BE2C (cell line): ENCODE measurements at regions not wholly inside any gene's neighbourhood (a gene's known extent, or its start where the extent isn't known, plus 50 kb on each side); places are given as distances from the start of the nearest gene placed in this dataset.
A peak's percentile ranks its signal among the peaks of the same experiment; 100 is the strongest.

ENCODE experiments used
- DNase-seq: peaks from one replicate; pipeline ENCODE4 v3.0.0-alpha.2; 2020
- H3K27me3 ChIP-seq: fragments of 250-450 bp; sonication (Bioruptor Pico); 2 replicates; pipeline ENCODE4 v1.5.1; 2020; ENCODE audit warnings: mild to moderate bottlenecking
- H3K36me3 ChIP-seq: fragments of 250-450 bp; sonication (Bioruptor Pico); 2 replicates; pipeline ENCODE4 v1.5.1; 2020; ENCODE audit warnings: mild to moderate bottlenecking
- H3K4me1 ChIP-seq: fragments of 250-450 bp; sonication (Bioruptor Pico); 2 replicates; pipeline ENCODE4 v1.5.1; 2020
- H3K4me3 ChIP-seq: 2 replicates; pipeline ENCODE4 v1.5.1; 2011; ENCODE audit warnings: low read depth, low read length
- H3K9me3 ChIP-seq: fragments of 250-450 bp; sonication (Bioruptor Pico); 2 replicates; pipeline ENCODE4 v1.5.1; 2020
- CTCF ChIP-seq: IDR thresholded peaks from 2 replicates; pipeline ENCODE4 v1.5.1; 2012; ENCODE audit warnings: mild to moderate bottlenecking, low read depth, low read length

DNA sequence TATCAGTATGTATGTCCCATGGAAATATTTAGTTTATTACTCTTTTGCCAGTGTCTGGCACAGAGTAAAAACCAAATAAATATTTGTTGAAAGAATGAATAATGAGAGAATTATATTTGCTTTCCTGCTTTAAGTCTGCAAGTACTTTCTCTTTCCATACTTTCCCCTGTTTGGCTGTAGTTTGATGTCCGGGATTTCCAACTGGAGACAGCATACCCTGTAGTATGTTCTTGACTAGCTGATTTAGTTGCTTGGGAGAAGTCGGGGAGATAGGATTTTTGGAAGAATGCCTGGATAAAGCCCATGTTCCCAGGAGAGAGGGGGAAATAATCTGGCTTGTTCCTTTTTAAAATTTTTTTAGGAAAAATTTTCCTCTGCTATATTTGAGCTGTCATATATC is 516.1 kb downstream of the CCSER2 start:
- DNase-seq: no peak
- Histone ChIP-seq H3K36me3 (no peaks in the 10 kb centered on the region), H3K4me1 (no peaks in the 10 kb centered on the region), H3K9me3 (no peaks in the 10 kb centered on the region), H3K4me3 (no peak overlapping the region), H3K27me3 (no peaks in the 10 kb centered on the region)
- no peak for TF ChIP-seq CTCF

DNA sequence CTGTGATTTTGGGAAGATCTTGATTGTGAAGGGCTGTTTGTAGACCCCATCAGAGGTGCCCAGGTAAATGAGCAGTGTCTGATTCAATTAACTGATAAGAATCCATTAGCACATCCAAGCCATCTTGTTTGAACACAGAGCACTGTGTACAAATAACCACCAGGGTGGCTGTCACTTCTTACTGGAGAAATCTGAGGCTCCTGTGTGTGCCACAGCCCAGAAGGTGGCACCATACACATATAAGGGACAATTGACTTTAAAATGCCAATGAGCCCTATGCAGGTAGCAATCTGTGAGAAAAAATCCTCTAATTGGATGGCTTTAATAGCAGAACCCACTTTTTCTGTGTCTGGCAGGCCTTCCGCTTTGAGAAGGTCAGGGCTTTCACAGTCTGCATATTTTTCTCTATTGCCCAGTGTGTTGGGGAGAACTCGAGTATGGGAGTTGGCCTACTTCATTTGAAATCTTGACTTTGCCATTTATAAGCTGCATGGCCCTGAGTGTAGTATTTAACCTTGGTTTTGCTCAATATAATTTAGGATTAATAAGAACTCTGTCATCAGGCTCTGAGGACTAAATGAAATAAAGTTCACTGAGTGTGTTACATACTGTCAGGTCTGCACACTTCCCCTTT is 517.4 kb downstream of the CCSER2 start:
- Histone ChIP-seq H3K9me3 (no peaks in the 10 kb centered on the region), H3K4me3 (no peak overlapping the region), H3K36me3 (no peaks in the 10 kb centered on the region), H3K4me1 (no peaks in the 10 kb centered on the region), H3K27me3 (no peaks in the 10 kb centered on the region)
- peak; percentile 62 for TF ChIP-seq CTCF
- DNase-seq: peak; percentile 27

DNA sequence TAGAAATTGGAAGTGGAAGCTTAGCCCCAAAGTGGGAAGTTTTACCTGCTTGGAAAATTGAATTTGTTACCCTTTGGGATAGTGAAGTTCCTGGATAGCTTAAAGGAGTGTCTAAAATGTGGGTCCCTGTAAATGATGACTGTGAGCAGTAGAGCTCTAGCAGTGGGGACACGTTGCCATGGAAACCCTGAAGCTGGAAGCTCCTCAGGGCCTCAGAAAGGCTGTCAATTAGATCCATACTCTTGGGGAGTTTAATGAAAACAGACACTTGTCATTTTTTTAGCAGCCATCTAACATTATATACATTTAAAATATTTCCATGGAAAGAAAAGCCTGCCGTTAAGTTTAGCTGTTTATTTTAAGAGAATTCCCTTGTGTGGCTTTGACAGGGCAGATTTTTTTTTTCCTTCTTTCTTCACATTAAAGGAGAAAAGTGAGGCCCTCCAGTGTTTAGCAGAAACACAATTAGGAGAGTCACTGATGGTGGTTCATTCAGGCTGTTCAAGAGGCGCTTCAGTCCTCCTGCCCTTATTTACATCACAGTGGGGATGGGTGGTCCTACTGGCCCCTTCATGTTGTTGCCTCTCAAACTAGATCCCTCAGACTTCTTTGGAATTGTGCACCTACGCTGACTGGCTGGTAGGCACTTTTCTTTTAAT is 518.4 kb downstream of the CCSER2 start:
- Histone ChIP-seq H3K4me3 (no peak overlapping the region), H3K4me1 (no peaks in the 10 kb centered on the region), H3K36me3 (no peaks in the 10 kb centered on the region), H3K9me3 (no peaks in the 10 kb centered on the region), H3K27me3 (no peaks in the 10 kb centered on the region)
- no peak for DNase-seq
- TF ChIP-seq CTCF: no peak

DNA sequence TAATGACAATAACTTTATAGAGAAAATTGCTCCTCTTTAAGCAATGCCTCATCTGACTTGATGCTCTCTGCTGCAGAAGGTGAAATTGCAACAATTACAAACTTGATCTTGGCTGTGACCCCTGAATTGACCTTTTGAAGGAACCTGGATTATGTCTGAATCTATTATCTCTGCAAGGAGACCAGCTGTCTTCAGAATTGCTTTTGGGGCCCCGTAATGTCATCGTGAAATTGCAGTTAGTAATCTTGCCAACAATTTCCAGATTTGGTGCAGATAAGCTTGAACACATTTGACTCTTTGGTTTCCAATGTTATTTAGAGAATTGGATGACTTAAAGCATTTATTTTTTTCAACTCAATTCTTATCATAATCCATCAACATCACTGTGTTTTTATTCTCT is 520.6 kb downstream of the CCSER2 start:
- no peak for DNase-seq
- no peaks in the 10 kb centered on the region for H3K36me3 ChIP-seq
- TF ChIP-seq CTCF: no peak
- no peaks in the 10 kb centered on the region for H3K4me1 ChIP-seq
- no peaks in the 10 kb centered on the region for H3K27me3 ChIP-seq
- no peak overlapping the region for H3K4me3 ChIP-seq
- H3K9me3 ChIP-seq: no peaks in the 10 kb centered on the region

DNA sequence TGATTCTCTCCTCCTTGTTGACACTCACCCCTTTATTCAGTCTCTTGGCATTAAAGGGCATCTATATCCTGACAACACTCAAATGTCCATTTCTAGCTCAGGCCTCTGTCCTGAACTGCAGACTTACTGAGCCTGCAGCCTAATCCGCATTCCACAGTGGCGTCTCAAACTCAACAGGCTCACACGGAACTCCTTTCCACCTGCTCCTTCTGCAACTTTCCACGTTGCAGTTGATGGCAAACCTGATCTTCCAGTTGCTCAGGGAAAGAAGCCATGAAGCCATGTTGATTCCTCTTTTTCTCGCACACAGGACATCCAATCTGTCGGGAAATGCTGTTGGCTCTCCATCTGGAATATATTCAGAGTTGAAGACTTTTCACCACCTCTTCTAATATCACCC is 522.4 kb downstream of the CCSER2 start:
- H3K4me1 ChIP-seq: no peaks in the 10 kb centered on the region
- no peak for TF ChIP-seq CTCF
- no peaks in the 10 kb centered on the region for H3K27me3 ChIP-seq
- no peak for DNase-seq
- H3K4me3 ChIP-seq: no peak overlapping the region
- H3K36me3 ChIP-seq: no peaks in the 10 kb centered on the region
- H3K9me3 ChIP-seq: no peaks in the 10 kb centered on the region

GRCh38 chr10:84854439-84854838 is 526.0 kb downstream of the CCSER2 start:
- H3K27me3 ChIP-seq: no peaks in the 10 kb centered on the region
- no peak overlapping the region for H3K4me3 ChIP-seq
- no peak for TF ChIP-seq CTCF
- no peaks in the 10 kb centered on the region for H3K9me3 ChIP-seq
- H3K36me3 ChIP-seq: no peaks in the 10 kb centered on the region
- H3K4me1 ChIP-seq: no peaks in the 10 kb centered on the region
- DNase-seq: no peak
